ENCODE measurements at regions not wholly inside any gene's neighbourhood (a gene's known extent, or its start where the extent isn't known, plus 50 kb on each side); places are given as distances from the start of the nearest gene placed in this dataset.

DNA sequence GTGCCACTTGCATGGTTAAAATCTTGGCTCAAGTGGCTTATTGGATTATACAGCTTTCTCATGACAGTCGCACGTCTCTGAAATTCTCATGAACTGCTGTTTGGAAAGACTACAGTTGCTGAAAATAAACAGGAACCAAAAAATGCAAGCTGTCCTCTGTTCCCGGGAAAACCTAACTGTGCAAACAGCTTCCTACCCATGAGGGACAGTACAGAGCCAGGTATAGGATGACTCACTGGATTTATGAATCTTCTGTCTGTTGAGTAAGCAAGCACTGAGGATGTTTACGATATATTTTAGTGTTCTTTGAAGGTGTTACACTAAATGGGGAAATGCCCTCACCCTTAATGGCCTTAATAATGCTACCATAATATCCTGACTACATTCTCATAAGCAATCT is 380.3 kb upstream of the TNC start:
- peak; percentile 52 for DNase-seq (ENCODE audit: low spot score)
- Histone ChIP-seq H3K4me1 (ENCODE audit: insufficient read depth) (peaks cover 14% of the 10 kb centered on the region), H3K27me3 (no peaks in the 10 kb centered on the region), H3K27ac (no peak overlapping the region), H4K20me1 (ENCODE audit: insufficient read depth, poor library complexity, severe bottlenecking) (no peaks in the 10 kb centered on the region), H2AFZ (no peak overlapping the region), H3K9me3 (ENCODE audit: low read depth) (no peaks in the 10 kb centered on the region), H3K79me2 (no peaks in the 10 kb centered on the region), H3K9me2 (replicated peaks; ENCODE audit: insufficient read depth) (no peaks in the 10 kb centered on the region), H3K4me2 (no peak overlapping the region), H3K4me3 (no peak overlapping the region), H3K36me3 (replicated peaks; ENCODE audit: insufficient read depth, low read depth) (no peaks in the 10 kb centered on the region)
- 49% methylated on average over 4 of the region's 4 CpGs for WGBS (ENCODE audit: low lambda C conversion rate, missing lambda C conversion rate)
- no peak for TF ChIP-seq EZH2phosphoT487 (IDR thresholded peaks at IDR 0.05; ENCODE audit: low read depth, severe bottlenecking, unreplicated experiment)
- no peak for TF ChIP-seq EZH2 (IDR thresholded peaks at IDR 0.05; ENCODE audit: borderline replicate concordance)
- TF ChIP-seq, protein P1, sequence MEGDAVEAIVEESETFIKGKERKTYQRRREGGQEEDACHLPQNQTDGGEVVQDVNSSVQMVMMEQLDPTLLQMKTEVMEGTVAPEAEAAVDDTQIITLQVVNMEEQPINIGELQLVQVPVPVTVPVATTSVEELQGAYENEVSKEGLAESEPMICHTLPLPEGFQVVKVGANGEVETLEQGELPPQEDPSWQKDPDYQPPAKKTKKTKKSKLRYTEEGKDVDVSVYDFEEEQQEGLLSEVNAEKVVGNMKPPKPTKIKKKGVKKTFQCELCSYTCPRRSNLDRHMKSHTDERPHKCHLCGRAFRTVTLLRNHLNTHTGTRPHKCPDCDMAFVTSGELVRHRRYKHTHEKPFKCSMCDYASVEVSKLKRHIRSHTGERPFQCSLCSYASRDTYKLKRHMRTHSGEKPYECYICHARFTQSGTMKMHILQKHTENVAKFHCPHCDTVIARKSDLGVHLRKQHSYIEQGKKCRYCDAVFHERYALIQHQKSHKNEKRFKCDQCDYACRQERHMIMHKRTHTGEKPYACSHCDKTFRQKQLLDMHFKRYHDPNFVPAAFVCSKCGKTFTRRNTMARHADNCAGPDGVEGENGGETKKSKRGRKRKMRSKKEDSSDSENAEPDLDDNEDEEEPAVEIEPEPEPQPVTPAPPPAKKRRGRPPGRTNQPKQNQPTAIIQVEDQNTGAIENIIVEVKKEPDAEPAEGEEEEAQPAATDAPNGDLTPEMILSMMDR (IDR thresholded peaks at IDR 0.05; ENCODE audit: poor library complexity), result no peak

- Histone ChIP-seq H2AFZ (no peak overlapping the region), H3K4me3 (no peak overlapping the region), H3K36me3 (replicated peaks; ENCODE audit: insufficient read depth, low read depth) (no peaks in the 10 kb centered on the region), H3K9me2 (replicated peaks; ENCODE audit: insufficient read depth) (no peaks in the 10 kb centered on the region), H3K27ac (no peak overlapping the region), H3K79me2 (no peaks in the 10 kb centered on the region), H3K9me3 (ENCODE audit: low read depth) (no peaks in the 10 kb centered on the region), H4K20me1 (ENCODE audit: insufficient read depth, poor library complexity, severe bottlenecking) (no peaks in the 10 kb centered on the region), H3K4me2 (no peak overlapping the region), H3K4me1 (ENCODE audit: insufficient read depth) (no peaks in the 10 kb centered on the region), H3K27me3 (no peaks in the 10 kb centered on the region)
- TF ChIP-seq EZH2phosphoT487 (IDR thresholded peaks at IDR 0.05; ENCODE audit: low read depth, severe bottlenecking, unreplicated experiment), result no peak
- no peak for TF ChIP-seq EZH2 (IDR thresholded peaks at IDR 0.05; ENCODE audit: borderline replicate concordance)
- TF ChIP-seq, protein P1 (IDR thresholded peaks at IDR 0.05; ENCODE audit: poor library complexity), result no peak
- DNase-seq (ENCODE audit: low spot score), result no peak
Measured at GRCh38 chr9:115507148-115507547, 389.2 kb upstream of the TNC start.

DNA sequence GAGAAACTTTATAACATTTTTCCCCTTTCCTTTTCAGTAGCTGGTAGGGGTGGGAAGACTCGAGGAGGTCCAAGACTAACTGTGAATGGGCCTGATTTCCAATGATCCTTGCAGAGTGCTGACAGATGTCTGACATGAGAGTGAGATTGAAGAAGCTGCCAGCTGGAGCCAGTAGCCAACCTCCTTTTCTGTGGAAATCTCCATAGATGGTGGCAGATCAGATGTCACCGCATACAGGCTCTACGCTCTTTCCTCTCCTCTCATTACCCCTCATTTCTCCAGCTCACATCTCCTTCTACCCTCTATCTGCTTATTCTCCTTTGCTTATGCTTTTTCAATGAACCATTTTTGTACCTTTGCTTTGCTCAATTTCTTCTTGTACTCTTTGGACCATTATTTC is 395.2 kb upstream of the TNC start:
- Histone ChIP-seq H3K4me3 (no peak overlapping the region), H2AFZ (no peak overlapping the region), H3K9me3 (ENCODE audit: low read depth) (no peaks in the 10 kb centered on the region), H3K4me2 (no peak overlapping the region), H4K20me1 (ENCODE audit: insufficient read depth, poor library complexity, severe bottlenecking) (no peaks in the 10 kb centered on the region), H3K4me1 (ENCODE audit: insufficient read depth) (no peaks in the 10 kb centered on the region), H3K79me2 (no peaks in the 10 kb centered on the region), H3K27ac (no peak overlapping the region), H3K9me2 (replicated peaks; ENCODE audit: insufficient read depth) (no peaks in the 10 kb centered on the region), H3K36me3 (replicated peaks; ENCODE audit: insufficient read depth, low read depth) (no peaks in the 10 kb centered on the region), H3K27me3 (no peaks in the 10 kb centered on the region)
- TF ChIP-seq, protein P1 (IDR thresholded peaks at IDR 0.05; ENCODE audit: poor library complexity), result no peak
- TF ChIP-seq EZH2 (IDR thresholded peaks at IDR 0.05; ENCODE audit: borderline replicate concordance), result no peak
- no peak for TF ChIP-seq EZH2phosphoT487 (IDR thresholded peaks at IDR 0.05; ENCODE audit: low read depth, severe bottlenecking, unreplicated experiment)
- WGBS (ENCODE audit: low lambda C conversion rate, missing lambda C conversion rate), result 93% methylated on average over 3 of the region's 3 CpGs
- no peak for DNase-seq (ENCODE audit: low spot score)

DNA sequence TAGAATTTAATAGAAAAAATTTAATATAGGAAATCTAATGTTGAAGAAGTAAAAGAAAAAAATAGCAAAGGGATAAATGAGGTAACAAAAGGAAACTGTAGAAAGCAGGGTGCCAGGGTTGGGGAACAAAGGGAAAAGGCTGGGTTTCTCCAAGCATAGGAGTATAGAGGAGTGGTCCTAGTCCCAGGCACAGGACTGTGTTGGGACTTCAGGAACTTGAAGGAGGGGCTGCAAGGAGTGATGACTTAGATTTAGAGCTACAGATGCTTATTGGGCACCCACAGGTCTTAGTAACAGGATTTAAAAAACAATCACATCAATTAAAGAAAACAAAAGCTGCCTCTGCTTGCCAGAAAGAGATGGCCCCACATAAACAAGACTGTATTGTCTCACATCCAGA is 396.5 kb upstream of the TNC start:
- H3K36me3 ChIP-seq (replicated peaks; ENCODE audit: insufficient read depth, low read depth), result no peaks in the 10 kb centered on the region
- no peaks in the 10 kb centered on the region for H3K79me2 ChIP-seq
- H3K27me3 ChIP-seq, result no peaks in the 10 kb centered on the region
- TF ChIP-seq EZH2phosphoT487 (IDR thresholded peaks at IDR 0.05; ENCODE audit: low read depth, severe bottlenecking, unreplicated experiment) (no peak), EZH2 (IDR thresholded peaks at IDR 0.05; ENCODE audit: borderline replicate concordance) (no peak)
- TF ChIP-seq, protein P1 (IDR thresholded peaks at IDR 0.05; ENCODE audit: poor library complexity), result no peak
- no peak overlapping the region for H3K4me3 ChIP-seq
- H3K4me2 ChIP-seq, result no peak overlapping the region
- no peak for DNase-seq (ENCODE audit: low spot score)
- no peaks in the 10 kb centered on the region for H4K20me1 ChIP-seq (ENCODE audit: insufficient read depth, poor library complexity, severe bottlenecking)
- H3K9me3 ChIP-seq (ENCODE audit: low read depth), result no peaks in the 10 kb centered on the region
- no peaks in the 10 kb centered on the region for H3K9me2 ChIP-seq (replicated peaks; ENCODE audit: insufficient read depth)
- H3K27ac ChIP-seq, result no peak overlapping the region
- H2AFZ ChIP-seq, result no peak overlapping the region
- no peaks in the 10 kb centered on the region for H3K4me1 ChIP-seq (ENCODE audit: insufficient read depth)
